ENCODE measurements at regions not wholly inside any gene's neighbourhood (a gene's known extent, or its start where the extent isn't known, plus 50 kb on each side); places are given as distances from the start of the nearest gene placed in this dataset.

- DNase-seq (ENCODE audit: low spot score) = no peak
- intact Hi-C loops (cut with DNase I) = no loop called here
Observed at GRCh38 chr3:18657858-18658820, 233.0 kb upstream of the SATB1 start.

GRCh38 chr3:18656866-18657265 lies 231.7 kb upstream of the SATB1 start:
- no peak for DNase-seq (ENCODE audit: low spot score)
- intact Hi-C loops (cut with DNase I) = no loop called here

- DNase-seq (ENCODE audit: low spot score) = no peak
- intact Hi-C loops (cut with DNase I) = no loop called here
Observed at GRCh38 chr3:18656410-18656809, 231.3 kb upstream of the SATB1 start.

GRCh38 chr3:18655827-18656226 lies 230.7 kb upstream of the SATB1 start:
- intact Hi-C loops (cut with DNase I) = no loop called here
- no peak for DNase-seq (ENCODE audit: low spot score)

GRCh38 chr3:18652781-18653180 lies 227.6 kb upstream of the SATB1 start:
- DNase-seq (ENCODE audit: low spot score) = no peak
- intact Hi-C loops (cut with DNase I) = no loop called here

- intact Hi-C loops (cut with DNase I) = no loop called here
- no peak for DNase-seq (ENCODE audit: low spot score)
Observed at GRCh38 chr3:18650731-18651130, 225.6 kb upstream of the SATB1 start.

GRCh38 chr3:18649666-18650363 lies 224.7 kb upstream of the SATB1 start:
- intact Hi-C loops (cut with DNase I) = no loop called here
- DNase-seq (ENCODE audit: low spot score) = no peak

GRCh38 chr3:18648868-18649462 lies 223.8 kb upstream of the SATB1 start:
- no peak for DNase-seq (ENCODE audit: low spot score)
- intact Hi-C loops (cut with DNase I) = no loop called here

GRCh38 chr3:18648159-18648558 lies 223.0 kb upstream of the SATB1 start:
- no peak for DNase-seq (ENCODE audit: low spot score)
- intact Hi-C loops (cut with DNase I) = no loop called here

GRCh38 chr3:18645619-18646018 lies 220.5 kb upstream of the SATB1 start:
- DNase-seq (ENCODE audit: low spot score) = no peak
- intact Hi-C loops (cut with DNase I) = no loop called here

- intact Hi-C loops (cut with DNase I) = no loop called here
- no peak for DNase-seq (ENCODE audit: low spot score)
Observed at GRCh38 chr3:18643281-18643680, 218.1 kb upstream of the SATB1 start.

- intact Hi-C loops (cut with DNase I) = no loop called here
- no peak for DNase-seq (ENCODE audit: low spot score)
Observed at GRCh38 chr3:18641916-18642315, 216.8 kb upstream of the SATB1 start.

- intact Hi-C loops (cut with DNase I) = no loop called here
- DNase-seq (ENCODE audit: low spot score) = no peak
Observed at GRCh38 chr3:18635215-18635614, 210.1 kb upstream of the SATB1 start.

GRCh38 chr3:18634461-18634860 lies 209.3 kb upstream of the SATB1 start:
- DNase-seq (ENCODE audit: low spot score) = no peak
- intact Hi-C loops (cut with DNase I) = no loop called here

- intact Hi-C loops (cut with DNase I) = no loop called here
- no peak for DNase-seq (ENCODE audit: low spot score)
Observed at GRCh38 chr3:18633002-18633401, 207.9 kb upstream of the SATB1 start.

GRCh38 chr3:18630295-18630694 lies 205.2 kb upstream of the SATB1 start:
- intact Hi-C loops (cut with DNase I) = no loop called here

GRCh38 chr3:18625085-18625484 lies 199.9 kb upstream of the SATB1 start:
- intact Hi-C loops (cut with DNase I) = no loop called here
- no peak for DNase-seq (ENCODE audit: low spot score)

More at GRCh38 chr3:18630295-18630694, 205.2 kb upstream of the SATB1 start:
- no peak for DNase-seq (ENCODE audit: low spot score)

GRCh38 chr3:18623220-18623619 lies 198.1 kb upstream of the SATB1 start:
- intact Hi-C loops (cut with DNase I) = no loop called here
- no peak for DNase-seq (ENCODE audit: low spot score)

GRCh38 chr3:18618723-18619122 lies 193.6 kb upstream of the SATB1 start:
- intact Hi-C loops (cut with DNase I) = no loop called here
- DNase-seq (ENCODE audit: low spot score) = no peak

- DNase-seq (ENCODE audit: low spot score) = no peak
- intact Hi-C loops (cut with DNase I) = no loop called here
Observed at GRCh38 chr3:18611991-18612390, 186.9 kb upstream of the SATB1 start.
